NCI-H748 treated with DMSO at 0.1 percent for 48 hours (cell line): ENCODE measurements at regions not wholly inside any gene's neighbourhood (a gene's known extent, or its start where the extent isn't known, plus 50 kb on each side); places are given as distances from the start of the nearest gene placed in this dataset.
"Not testable (repeated sequence)": the region's sequence is repeated elsewhere in the genome, so short reads cannot be mapped to it uniquely, and the experiment has no call there.

ENCODE experiments used
- DNase-seq: peaks from one replicate; lab custom pipeline; 2025; lab: John Stamatoyannopoulos, UW

DNA sequence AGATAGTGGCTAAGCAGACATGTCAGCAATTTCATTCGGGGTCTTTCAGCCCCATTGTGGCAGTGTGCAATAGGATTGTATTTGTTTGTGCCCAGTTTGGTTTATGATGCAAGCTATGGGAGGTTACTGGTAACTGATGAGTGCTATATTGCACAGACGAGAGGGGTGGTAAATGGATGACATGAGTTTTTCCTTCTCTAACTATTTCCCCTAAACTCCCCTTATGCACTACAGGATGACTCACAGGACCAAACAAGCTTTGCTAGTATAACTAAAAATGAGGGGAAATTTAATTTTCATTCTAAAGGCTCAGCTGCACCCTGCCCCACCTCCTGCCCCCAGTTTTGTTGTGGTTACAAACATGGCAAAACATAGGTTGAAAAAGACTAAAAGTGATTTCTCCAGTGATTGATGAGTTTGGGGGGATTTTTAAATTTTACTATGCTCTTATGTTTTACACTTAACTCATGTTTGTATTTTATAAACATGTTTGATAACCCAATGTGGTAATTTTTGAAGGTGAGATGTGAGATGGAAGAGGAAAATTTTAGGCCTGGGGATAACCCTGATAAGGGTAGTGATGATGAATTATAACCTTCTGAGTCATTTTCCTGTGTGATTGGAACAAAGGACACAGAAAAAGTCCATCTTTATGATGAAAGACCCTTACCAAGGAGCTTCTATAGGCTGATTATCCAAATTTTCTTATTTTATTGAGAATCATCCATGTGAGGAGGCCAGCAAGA lies 60.8 kb upstream of the NAMPT start:
- DNase-seq: no peak

GRCh38 chr7:106344861-106345260 lies 60.1 kb upstream of the NAMPT start:
- no peak for DNase-seq

DNA sequence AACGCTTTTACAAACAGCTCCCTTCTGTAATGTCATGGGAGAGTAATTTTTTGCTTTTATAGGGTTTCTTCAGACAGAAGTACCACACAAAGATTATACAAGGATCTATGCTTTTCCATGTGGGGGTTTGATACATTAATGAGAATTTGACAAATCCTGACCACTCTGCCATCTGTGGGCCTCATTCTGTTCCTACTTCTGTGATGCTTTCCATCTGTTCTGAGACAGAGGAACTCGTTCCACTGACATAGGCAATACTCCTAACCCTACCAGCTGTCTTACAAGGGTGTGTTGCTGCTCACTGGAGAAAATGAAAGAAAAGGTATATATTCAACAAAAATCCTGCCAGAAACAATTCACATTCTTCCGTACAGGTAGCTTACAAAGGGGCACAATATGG lies 59.4 kb upstream of the NAMPT start:
- no peak for DNase-seq

- DNase-seq: not testable (repeated sequence)
Measured at GRCh38 chr7:106342049-106342448, 57.3 kb upstream of the NAMPT start.

DNA sequence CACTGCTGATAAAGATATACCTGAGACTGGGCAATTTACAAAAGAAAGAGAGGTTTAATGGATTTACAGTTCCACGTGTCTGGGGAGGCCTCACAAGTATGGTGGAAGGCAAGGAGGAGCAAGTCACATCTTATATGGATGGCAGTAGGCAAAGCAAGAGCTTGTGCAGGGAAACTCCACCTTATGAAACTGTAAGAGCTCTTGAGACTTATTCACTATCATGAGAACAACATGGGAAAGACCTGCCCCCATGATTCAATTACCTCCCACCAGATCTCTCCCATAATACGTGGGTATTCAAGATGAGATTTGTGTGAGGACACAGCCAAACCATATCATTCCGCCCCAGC lies 55.4 kb upstream of the NAMPT start:
- not testable (repeated sequence) for DNase-seq

- no peak for DNase-seq
Measured at GRCh38 chr7:106339513-106340246, 54.9 kb upstream of the NAMPT start.

- DNase-seq: no peak
Measured at GRCh38 chr7:106337754-106338153, 53.0 kb upstream of the NAMPT start.

DNA sequence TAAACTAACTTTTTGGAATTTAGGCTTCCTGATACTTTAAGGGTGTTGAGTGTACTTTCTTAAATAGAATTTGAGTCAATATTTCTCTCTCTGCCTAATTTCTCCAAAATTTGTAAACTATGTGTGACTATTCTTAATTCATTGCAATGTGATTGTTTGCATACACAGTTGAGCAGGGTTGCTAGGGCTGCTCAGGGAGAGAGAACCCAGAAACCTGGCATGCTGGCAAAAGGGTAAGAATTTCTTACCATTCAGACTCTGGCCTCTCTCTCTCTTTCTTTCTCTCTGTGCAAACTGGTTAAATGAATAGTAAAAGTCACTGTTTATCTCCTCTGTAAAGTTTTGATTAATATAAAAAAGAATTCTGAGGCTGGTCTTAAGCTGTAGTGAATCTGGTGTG lies 51.0 kb upstream of the NAMPT start:
- no peak for DNase-seq
